H1 (cell line): ENCODE measurements at regions not wholly inside any gene's neighbourhood (a gene's known extent, or its start where the extent isn't known, plus 50 kb on each side); places are given as distances from the start of the nearest gene placed in this dataset.

ENCODE experiments used
- CTCF ChIA-PET: fragments of 300-600 bp; sonication (Branson Sonifier 250); formaldehyde crosslinking; loops from one replicate; lab custom pipeline; 2021; ENCODE audit not compliant: partially characterized antibody; lab: Charles Lee
- POLR2A ChIA-PET: fragments of 300-600 bp; sonication (Branson Sonifier 250); formaldehyde crosslinking; loops from one replicate; lab custom pipeline; 2021; ENCODE audit warnings: inconsistent platforms; ENCODE audit not compliant: partially characterized antibody; lab: Charles Lee
- DNase-seq, 2 experiments: peaks; one replicate each; pipeline versions ENCODE4 v3.0.0 to v3.0.0-alpha.2; 2010 to 2022; ENCODE audit warnings: low spot score in 2 of 2, low read depth in 1 of 2, mixed read lengths in 1 of 2
- FAIRE-seq: peaks from 2 replicates; lab custom pipeline; 2011; peaks lifted over from hg19 to GRCh38; lab: Jason Lieb, UNC
- H2AFZ ChIP-seq: 2 replicates; pipeline ENCODE4 v1.8.1; 2012; ENCODE audit warnings: low read length, inconsistent platforms
- H2AK5ac ChIP-seq: 2 replicates; pipeline ENCODE4 v1.6.1; 2013; ENCODE audit warnings: low read depth, low read length
- H2BK120ac ChIP-seq: replicated peaks from 2 replicates; pipeline ENCODE3; 2013; ENCODE audit warnings: low read depth, low read length, inconsistent platforms
- H2BK12ac ChIP-seq: 2 replicates; pipeline ENCODE4 v1.6.1; 2013; ENCODE audit warnings: low read depth, low read length
- H2BK15ac ChIP-seq: 2 replicates; pipeline ENCODE4 v1.6.1; 2013; ENCODE audit warnings: low read length
- H2BK20ac ChIP-seq: 2 replicates; pipeline ENCODE4 v1.6.1; 2013; ENCODE audit warnings: low read length
- H2BK5ac ChIP-seq: 2 replicates; pipeline ENCODE4 v1.6.1; 2013; ENCODE audit warnings: low read depth, low read length
- H3K14ac ChIP-seq: 2 replicates; pipeline ENCODE4 v1.6.1; 2013; ENCODE audit warnings: inconsistent platforms; ENCODE audit not compliant: insufficient read length
- H3K18ac ChIP-seq: 2 replicates; pipeline ENCODE4 v1.6.1; 2013; ENCODE audit warnings: low read length; ENCODE audit errors: extremely low read depth
- H3K23ac ChIP-seq: 2 replicates; pipeline ENCODE4 v1.6.1; 2013; ENCODE audit warnings: inconsistent platforms; ENCODE audit not compliant: insufficient read length
- H3K23me2 ChIP-seq: 2 replicates; pipeline ENCODE4 v1.6.1; 2013; ENCODE audit warnings: low read depth, low read length
- H3K27ac ChIP-seq: 2 replicates; pipeline ENCODE4 v1.6.1; 2011; ENCODE audit warnings: low read depth, low read length, inconsistent platforms
- H3K27me3 ChIP-seq, 4 experiments: replicated peaks in 1 of 4; 1 replicate in 1 of 4; 2 replicates in 3 of 4; pipeline versions ENCODE4 v1.6.1 to v1.8.1; 2011 to 2013; ENCODE audit warnings: low read length in 3 of 4, mild to moderate bottlenecking in 3 of 4, inconsistent platforms in 2 of 4, mixed read lengths in 2 of 4, moderate library complexity in 1 of 4; ENCODE audit not compliant: control insufficient read depth in 3 of 4, insufficient read depth in 3 of 4; ENCODE audit errors: extremely low read depth in 1 of 4
- H3K36me3 ChIP-seq, 4 experiments: 2 replicates each; pipeline versions ENCODE4 v1.6.1 to v1.8.1; 2011 to 2013; ENCODE audit warnings: mild to moderate bottlenecking in 4 of 4, low read length in 3 of 4, moderate library complexity in 2 of 4, control low read depth in 1 of 4, inconsistent platforms in 1 of 4; ENCODE audit not compliant: insufficient read depth in 4 of 4, control insufficient read depth in 2 of 4
- H3K4ac ChIP-seq: replicated peaks from 2 replicates; pipeline ENCODE3; 2013; ENCODE audit warnings: low read length, low read depth, mixed read lengths, inconsistent platforms; ENCODE audit not compliant: insufficient read length
- H3K4me1 ChIP-seq, 4 experiments: replicated peaks in 1 of 4; 1 replicate in 1 of 4; 2 replicates in 3 of 4; pipeline versions ENCODE4 v1.6.1 to v1.8.1; 2011 to 2013; ENCODE audit warnings: low read length in 3 of 4, inconsistent platforms in 2 of 4, mixed read lengths in 1 of 4; ENCODE audit not compliant: insufficient read depth in 4 of 4, control insufficient read depth in 3 of 4
- H3K4me2 ChIP-seq, 2 experiments: 2 replicates each; pipeline versions ENCODE4 v1.6.1 to v1.8.1; 2011 to 2013; ENCODE audit warnings: low read depth in 2 of 2, low read length in 2 of 2, control low read depth in 1 of 2, inconsistent platforms in 1 of 2, mild to moderate bottlenecking in 1 of 2; ENCODE audit not compliant: insufficient read depth in 1 of 2
- H3K4me3 ChIP-seq, 4 experiments: fragments of 200-600, 300-600 bp in 1 of 4; sonication (generic), shearing (Covaris generic), sonication (Bioruptor Twin) in 1 of 4; 2 replicates each; pipeline versions ENCODE4 v1.5.1 to v1.8.1; 2011 to 2016; ENCODE audit warnings: low read length in 4 of 4, low read depth in 3 of 4, control low read depth in 2 of 4, inconsistent platforms in 2 of 4, mild to moderate bottlenecking in 2 of 4, mixed read lengths in 1 of 4, moderate library complexity in 1 of 4; ENCODE audit not compliant: insufficient read depth in 2 of 4; ENCODE audit errors: extremely low read depth in 1 of 4
- H3K56ac ChIP-seq: replicated peaks from 2 replicates; pipeline ENCODE3; 2013; ENCODE audit warnings: low read depth, mild to moderate bottlenecking, mixed read lengths, low read length, inconsistent platforms; ENCODE audit not compliant: insufficient read length
- H3K79me1 ChIP-seq: 2 replicates; pipeline ENCODE4 v1.6.1; 2013; ENCODE audit warnings: low read depth, low read length, control low read depth
- H3K79me2 ChIP-seq, 2 experiments: 2 replicates each; pipeline versions ENCODE4 v1.6.1 to v1.8.1; 2012 to 2013; ENCODE audit warnings: low read length in 2 of 2, mild to moderate bottlenecking in 2 of 2, inconsistent platforms in 1 of 2; ENCODE audit not compliant: insufficient read depth in 2 of 2, control insufficient read depth in 1 of 2
- H3K9ac ChIP-seq, 4 experiments: replicated peaks in 1 of 4; 1 replicate in 1 of 4; 2 replicates in 3 of 4; pipeline versions ENCODE4 v1.6.1 to v1.8.1; 2011 to 2013; ENCODE audit warnings: low read depth in 3 of 4, low read length in 3 of 4, control low read depth in 2 of 4, mild to moderate bottlenecking in 2 of 4, moderate library complexity in 2 of 4, inconsistent platforms in 1 of 4; ENCODE audit errors: extremely low read depth in 1 of 4
- H3K9me3 ChIP-seq, 2 experiments: 2 replicates each; pipeline versions ENCODE4 v1.6.1 to v1.8.1; 2012 to 2013; ENCODE audit warnings: mild to moderate bottlenecking in 2 of 2, moderate library complexity in 2 of 2, control low read depth in 1 of 2, inconsistent platforms in 1 of 2, low read depth in 1 of 2, low read length in 1 of 2, mixed read lengths in 1 of 2; ENCODE audit not compliant: insufficient read depth in 2 of 2
- H4K20me1 ChIP-seq, 2 experiments: replicated peaks in 1 of 2; 2 replicates each; pipeline versions ENCODE3 to v1.8.1; 2011 to 2013; ENCODE audit warnings: inconsistent platforms in 2 of 2, low read length in 2 of 2, mild to moderate bottlenecking in 1 of 2; ENCODE audit not compliant: insufficient read depth in 2 of 2, control insufficient read depth in 1 of 2
- H4K5ac ChIP-seq: 2 replicates; pipeline ENCODE4 v1.6.1; 2013; ENCODE audit warnings: low read length, low read depth, mixed read lengths, inconsistent platforms; ENCODE audit not compliant: insufficient read length
- H4K8ac ChIP-seq: 2 replicates; pipeline ENCODE4 v1.8.0; 2013; ENCODE audit warnings: mild to moderate bottlenecking, moderate library complexity, low read length, inconsistent platforms; ENCODE audit not compliant: insufficient read depth; ENCODE audit errors: extremely low read depth
- H4K91ac ChIP-seq: replicated peaks from 2 replicates; pipeline ENCODE3; 2013; ENCODE audit warnings: low read length, mixed read lengths, inconsistent platforms; ENCODE audit not compliant: insufficient read length
- BRCA1 ChIP-seq: IDR thresholded peaks from 2 replicates; pipeline ENCODE4 v1.6.1; 2012; ENCODE audit warnings: low read depth, low read length, improper control_type of control experiment
- KDM1A ChIP-seq: fragments of 200-600, 300-600 bp; sonication (generic); IDR thresholded peaks from 2 replicates; pipeline ENCODE4 v1.7.1; 2016; ENCODE audit warnings: mild to moderate bottlenecking, low read length, borderline replicate concordance
- WGBS, 2 experiments: shearing (Covaris generic) in 1 of 2; methylation state at CpG; one replicate each; pipeline versions ENCODE4 v1.1.6 to v1.1.7; 2013 to 2015; ENCODE audit warnings: low lambda C conversion rate in 2 of 2, mixed read lengths in 2 of 2, inconsistent platforms in 1 of 2, low coverage in 1 of 2, missing lambda C conversion rate in 1 of 2; ENCODE audit not compliant: insufficient replicate concordance in 2 of 2, insufficient coverage in 1 of 2, insufficient read length in 1 of 2; ENCODE audit errors: extremely low coverage in 1 of 2, missing lambda C conversion rate in 1 of 2; 5-methylcytosine and 5-hydroxymethylcytosine counted together

- ChIA-PET POLR2A (no interaction called here), CTCF (interaction anchor here (1.0 kb wide), 1 partner anchor 17 kb away, joined by 3 read pairs; no protein-coding TSS in a partner anchor)
- no peaks in the 10 kb centered on the region for H3K36me3 ChIP-seq
- no peak overlapping the region for H3K4ac ChIP-seq
- TF ChIP-seq BRCA1 (no peak), KDM1A (no peak)
- H3K79me1 ChIP-seq: no peaks in the 10 kb centered on the region
- H2BK120ac ChIP-seq: no peak overlapping the region
- no peaks in the 10 kb centered on the region for H3K27me3 ChIP-seq
- H3K18ac ChIP-seq: no peak overlapping the region
- H3K79me2 ChIP-seq: no peaks in the 10 kb centered on the region
- no peak overlapping the region for H4K91ac ChIP-seq
- no peaks in the 10 kb centered on the region for H3K23me2 ChIP-seq
- H4K8ac ChIP-seq: no peak overlapping the region
- H2BK5ac ChIP-seq: no peak overlapping the region
- H4K5ac ChIP-seq: no peak overlapping the region
- H3K9ac ChIP-seq: no peak overlapping the region
- no peak overlapping the region for H3K4me2 ChIP-seq
- no peaks in the 10 kb centered on the region for H3K9me3 ChIP-seq
- no peak overlapping the region for H3K4me3 ChIP-seq
- no peak overlapping the region for H2BK20ac ChIP-seq
- no peak overlapping the region for H2AFZ ChIP-seq
- no peak overlapping the region for H3K27ac ChIP-seq
- no peak overlapping the region for H2AK5ac ChIP-seq
- H3K4me1 ChIP-seq: no peaks in the 10 kb centered on the region
- H2BK12ac ChIP-seq: no peak overlapping the region
- H3K56ac ChIP-seq: no peak overlapping the region
- no peak overlapping the region for H3K14ac ChIP-seq
- no peak for DNase-seq
- FAIRE-seq: no peak
- WGBS, 2 experiments: 89 to 100% methylated on average over 1 to 3 of the region's 3 CpGs
- no peak overlapping the region for H3K23ac ChIP-seq
- peaks cover 0 to 1% of the 10 kb centered on the region in 2 experiments for H4K20me1 ChIP-seq
- H2BK15ac ChIP-seq: no peak overlapping the region
Measured at GRCh38 chr2:40653829-40654228, 201.9 kb upstream of the SLC8A1 start.
